ENCODE measurements at regions not wholly inside any gene's neighbourhood (a gene's known extent, or its start where the extent isn't known, plus 50 kb on each side); places are given as distances from the start of the nearest gene placed in this dataset.

- DNase-seq (ENCODE audit: low spot score in 2 of 2) (no peak), FAIRE-seq (no peak)
Observed at GRCh38 chrX:42624524-42624923, 153.4 kb downstream of the PPP1R2C start.

DNA sequence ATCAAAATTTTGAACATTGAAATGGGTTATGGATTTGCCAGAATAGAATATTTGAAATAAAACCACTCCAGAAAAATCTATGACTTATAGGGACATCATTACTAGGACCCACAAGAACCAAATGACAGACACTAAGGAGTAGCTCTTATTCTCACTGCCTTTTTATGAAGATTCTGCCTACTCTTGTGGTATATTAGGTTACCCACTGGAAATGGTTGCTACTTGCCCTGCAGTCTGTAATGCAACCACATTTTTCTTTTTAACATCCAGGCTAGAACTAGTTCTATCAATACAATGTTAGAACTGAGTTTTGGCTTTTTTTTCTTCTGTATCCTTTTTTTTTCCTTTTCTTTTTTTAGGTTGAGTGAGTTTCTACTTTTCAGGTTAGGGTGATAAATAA is 158.9 kb downstream of the PPP1R2C start:
- FAIRE-seq: no peak
- no peak for DNase-seq (ENCODE audit: low spot score in 2 of 2)

- FAIRE-seq (no peak), DNase-seq (ENCODE audit: low spot score in 2 of 2) (no peak)
Observed at GRCh38 chrX:42616981-42617380, 161.0 kb downstream of the PPP1R2C start.

GRCh38 chrX:42615161-42615563 is 162.8 kb downstream of the PPP1R2C start:
- no peak for FAIRE-seq
- DNase-seq (ENCODE audit: low spot score in 2 of 2): no peak

GRCh38 chrX:42606591-42606990 is 171.4 kb downstream of the PPP1R2C start:
- FAIRE-seq (no peak), DNase-seq (ENCODE audit: low spot score in 2 of 2) (no peak)

GRCh38 chrX:42604302-42604701 is 173.7 kb downstream of the PPP1R2C start:
- DNase-seq (ENCODE audit: low spot score in 2 of 2) (no peak), FAIRE-seq (no peak)

DNA sequence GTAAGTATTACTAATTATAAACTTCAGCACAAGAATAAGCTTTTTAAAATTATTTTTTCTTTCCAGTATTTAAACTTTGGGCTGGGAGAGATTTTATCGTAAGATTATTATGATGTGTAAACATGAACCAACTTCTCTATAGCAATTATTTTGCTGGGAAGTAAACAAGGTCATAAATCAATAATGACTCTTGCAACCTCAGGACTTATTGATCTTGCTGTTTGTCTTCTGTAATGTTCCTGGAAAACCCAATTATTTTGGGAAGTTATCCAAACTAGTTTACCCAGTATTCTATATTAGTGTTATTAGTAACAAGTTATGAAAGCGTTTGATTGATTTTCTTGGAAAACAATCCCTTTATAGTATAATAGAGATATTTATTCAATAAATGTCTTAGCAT is 174.9 kb downstream of the PPP1R2C start:
- no peak for FAIRE-seq
- DNase-seq (ENCODE audit: low spot score in 2 of 2): no peak

DNA sequence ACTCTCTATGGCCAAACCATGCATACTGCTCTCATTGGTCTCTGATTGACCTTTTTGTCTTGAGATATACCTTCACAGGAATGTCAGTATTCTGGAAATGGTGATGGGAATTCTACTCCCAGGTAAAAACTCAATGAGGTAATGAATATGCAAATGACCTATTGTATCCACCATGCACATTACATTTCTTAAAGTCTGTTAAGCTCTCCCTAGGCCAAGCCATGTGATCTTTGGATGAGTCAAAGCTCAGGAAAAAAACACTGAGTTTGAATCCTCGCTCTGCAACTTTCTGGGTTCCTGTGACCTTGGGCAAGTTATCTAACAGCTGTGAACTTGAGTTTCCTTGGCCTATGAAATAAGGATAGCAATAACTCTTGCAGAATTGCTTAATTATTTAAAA is 175.4 kb downstream of the PPP1R2C start:
- FAIRE-seq (no peak), DNase-seq (ENCODE audit: low spot score in 2 of 2) (no peak)

- no peak for DNase-seq (ENCODE audit: low spot score in 2 of 2)
- no peak for FAIRE-seq
Observed at GRCh38 chrX:42602136-42602535, 175.8 kb downstream of the PPP1R2C start.

DNA sequence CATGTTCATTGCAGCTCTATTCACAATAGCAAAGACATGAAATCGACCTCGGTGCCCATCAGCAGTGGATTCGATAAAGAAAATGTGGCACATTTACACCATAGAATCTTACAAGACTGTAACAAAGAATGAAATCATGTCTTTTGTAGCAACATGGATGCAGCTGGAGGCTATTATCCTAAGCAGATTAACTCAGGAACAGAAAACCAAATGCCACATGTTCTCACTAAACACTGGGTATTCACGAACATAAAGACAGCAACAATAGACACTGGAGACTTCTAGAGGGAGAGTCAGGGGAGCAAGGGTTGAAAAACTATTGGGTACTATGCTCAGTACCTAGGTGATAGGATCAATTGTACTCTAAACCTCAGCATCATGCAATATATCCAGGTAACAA is 180.5 kb downstream of the PPP1R2C start:
- FAIRE-seq (no peak), DNase-seq (ENCODE audit: low spot score in 2 of 2) (no peak)

DNA sequence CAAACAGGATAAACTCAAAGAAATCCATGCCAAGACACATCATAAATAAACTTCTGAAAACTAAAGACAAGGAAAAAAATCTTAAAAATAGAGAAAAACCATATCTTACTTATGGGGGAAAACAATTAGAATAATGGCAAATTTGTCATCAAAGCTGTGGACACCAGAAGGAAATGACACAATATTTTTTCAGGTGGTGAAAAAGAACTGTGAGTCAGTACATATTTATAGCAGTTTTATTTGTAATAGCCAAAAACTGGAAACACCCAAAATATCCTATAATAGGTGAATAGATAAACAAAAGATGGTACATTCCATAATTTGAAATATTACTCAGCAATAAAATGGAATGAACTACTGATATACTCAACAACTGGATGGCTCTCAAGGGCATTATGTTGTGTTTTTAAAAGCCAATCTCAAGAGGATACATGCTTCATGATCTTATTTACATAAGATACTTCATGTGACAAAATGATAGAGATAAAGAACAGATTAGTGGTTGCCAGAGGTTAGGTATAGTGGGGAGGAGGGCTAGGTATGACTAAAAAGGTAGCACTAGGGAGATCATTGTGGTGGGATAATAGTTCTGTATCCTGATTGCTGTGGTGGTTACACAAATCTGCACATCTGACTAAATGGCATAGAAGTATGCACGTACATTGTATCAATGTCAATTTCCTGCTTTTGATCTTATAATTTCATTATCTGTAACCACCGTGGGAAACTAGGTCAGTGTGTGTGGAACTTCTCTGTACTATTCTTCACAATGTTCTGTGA is 191.9 kb downstream of the PPP1R2C start:
- FAIRE-seq (no peak), DNase-seq (ENCODE audit: low spot score in 2 of 2) (no peak)

DNA sequence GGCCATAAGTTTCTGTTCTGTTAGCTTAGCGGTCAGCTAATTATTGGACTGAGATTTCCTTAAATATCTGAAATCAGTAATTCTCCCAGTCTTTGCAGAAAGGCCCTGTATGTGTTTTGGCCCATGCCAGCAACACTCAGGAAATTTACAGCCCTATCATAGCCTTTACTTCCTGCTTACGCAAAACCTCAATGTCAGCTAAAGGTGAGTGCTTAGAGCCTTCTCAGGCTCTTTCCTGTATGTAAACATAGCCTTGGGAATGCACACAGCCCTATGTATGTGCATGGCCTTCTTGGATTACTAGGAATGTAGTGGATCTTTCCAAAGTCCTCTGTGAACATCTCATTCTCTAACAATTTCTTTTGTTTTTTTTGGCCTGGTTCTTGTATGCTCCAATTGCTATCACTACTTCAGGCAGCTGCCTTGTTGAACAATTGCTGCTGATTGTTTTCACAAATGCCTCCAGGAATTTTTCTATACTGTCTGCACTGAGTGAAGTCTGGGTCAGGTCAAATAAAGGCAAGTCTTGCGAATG is 200.0 kb downstream of the PPP1R2C start:
- no peak for DNase-seq (ENCODE audit: low spot score in 2 of 2)
- no peak for FAIRE-seq

- no peak for DNase-seq (ENCODE audit: low spot score in 2 of 2)
- no peak for FAIRE-seq
Observed at GRCh38 chrX:42567268-42567667, 210.7 kb downstream of the PPP1R2C start.

- DNase-seq (ENCODE audit: low spot score in 2 of 2) (no peak), FAIRE-seq (no peak)
Observed at GRCh38 chrX:42565739-42566138, 212.2 kb downstream of the PPP1R2C start.

GRCh38 chrX:42546800-42547199 is 231.2 kb downstream of the PPP1R2C start:
- FAIRE-seq (no peak), DNase-seq (ENCODE audit: low spot score in 2 of 2) (no peak)

GRCh38 chrX:42544883-42545282 is 233.1 kb downstream of the PPP1R2C start:
- DNase-seq (ENCODE audit: low spot score in 2 of 2) (no peak), FAIRE-seq (no peak)

DNA sequence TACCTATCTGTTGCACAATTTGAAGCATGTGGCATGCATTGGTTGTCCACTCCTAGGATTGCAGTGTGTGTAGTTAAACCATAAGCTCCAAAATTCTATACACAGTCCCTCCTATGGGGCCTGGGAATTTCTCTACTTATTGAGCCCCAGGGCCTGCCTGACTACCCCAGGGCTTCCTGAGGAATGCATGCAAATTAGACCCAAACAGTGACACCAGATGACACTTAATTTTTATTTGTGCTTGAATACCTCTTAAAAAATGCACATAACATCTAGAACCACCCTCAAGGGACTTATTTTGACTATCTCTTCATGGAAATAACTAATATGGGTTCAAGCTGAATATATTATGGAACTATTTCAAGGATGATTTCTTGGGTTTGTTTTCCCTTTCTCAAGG is 236.4 kb downstream of the PPP1R2C start:
- DNase-seq (ENCODE audit: low spot score in 2 of 2) (no peak), FAIRE-seq (no peak)

- DNase-seq (ENCODE audit: low spot score in 2 of 2) (no peak), FAIRE-seq (no peak)
Observed at GRCh38 chrX:42540146-42540545, 237.8 kb downstream of the PPP1R2C start.

DNA sequence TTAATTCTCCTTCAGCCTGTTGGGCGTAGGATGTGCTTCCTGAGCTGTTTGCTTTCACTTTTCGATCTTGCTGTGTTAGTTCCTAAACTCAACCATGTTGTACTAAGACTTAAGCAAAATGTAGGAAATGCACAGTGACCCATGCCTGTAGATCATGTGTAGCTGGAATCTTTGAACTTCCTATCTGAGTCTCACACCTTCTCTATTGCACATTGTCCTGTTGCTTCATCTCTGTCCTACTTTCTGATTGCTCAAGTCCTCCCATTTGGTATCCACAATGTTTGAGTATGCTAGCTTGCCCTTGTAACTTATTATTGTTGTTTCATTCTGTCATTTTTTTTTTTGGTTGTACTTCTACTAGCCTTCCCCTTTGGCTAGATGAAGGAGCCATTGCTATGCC is 239.6 kb downstream of the PPP1R2C start:
- no peak for DNase-seq (ENCODE audit: low spot score in 2 of 2)
- FAIRE-seq: no peak

DNA sequence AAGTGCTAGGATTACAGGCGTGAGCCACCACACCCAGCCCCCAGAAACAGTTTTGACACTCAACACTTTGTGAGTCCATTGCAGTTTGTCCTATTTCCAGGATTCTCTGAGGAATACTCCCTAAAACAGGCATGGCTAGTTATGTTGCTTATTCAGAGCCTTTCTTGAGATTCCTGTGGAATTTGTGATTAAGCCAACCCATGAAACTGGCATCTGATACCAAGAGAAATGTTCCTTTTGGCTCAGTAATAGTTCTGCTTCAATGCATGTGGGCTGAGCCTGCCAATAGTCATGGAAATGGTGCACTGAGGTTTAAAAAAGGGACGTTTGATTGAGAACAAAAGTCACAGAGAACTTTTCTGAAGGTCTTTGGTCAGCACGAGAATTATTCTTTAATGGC is 241.7 kb downstream of the PPP1R2C start:
- DNase-seq (ENCODE audit: low spot score in 2 of 2) (no peak), FAIRE-seq (no peak)

GRCh38 chrX:42535233-42535632 is 242.7 kb downstream of the PPP1R2C start:
- FAIRE-seq (no peak), DNase-seq (ENCODE audit: low spot score in 2 of 2) (no peak)

DNA sequence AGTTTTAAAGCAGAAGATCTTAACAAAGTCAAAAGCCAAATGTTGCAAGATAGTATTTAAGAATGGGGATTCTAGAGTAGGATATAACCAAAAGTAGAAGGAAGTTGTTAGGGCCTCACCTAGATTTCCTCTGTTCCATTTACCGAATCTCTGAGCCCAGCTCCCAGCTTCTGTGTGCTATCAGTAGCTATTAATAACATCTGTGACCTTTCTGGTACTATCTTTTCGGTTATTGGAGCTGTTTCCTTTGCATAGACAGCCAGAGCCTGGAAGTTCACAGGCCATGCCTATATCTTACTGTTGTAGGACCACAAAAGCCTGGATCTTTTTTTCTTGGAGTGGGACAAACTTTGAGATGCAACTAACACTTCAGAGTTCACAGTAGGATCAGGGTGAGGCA is 244.2 kb downstream of the PPP1R2C start:
- no peak for DNase-seq (ENCODE audit: low spot score in 2 of 2)
- FAIRE-seq: no peak

GRCh38 chrX:42531441-42531840 is 246.5 kb downstream of the PPP1R2C start:
- DNase-seq (ENCODE audit: low spot score in 2 of 2): no peak
- no peak for FAIRE-seq
